GM19463 (cell line): ENCODE measurements at regions not wholly inside any gene's neighbourhood (a gene's known extent, or its start where the extent isn't known, plus 50 kb on each side); places are given as distances from the start of the nearest gene placed in this dataset.
"Not testable (repeated sequence)": the region's sequence is repeated elsewhere in the genome, so short reads cannot be mapped to it uniquely, and the experiment has no call there.

Experiments
- ATAC-seq: cut with Tn5 transposase; IDR thresholded peaks from one replicate; pipeline ENCODE4 v1.9.1; 2021; ENCODE audit warnings: mild to moderate bottlenecking, moderate library complexity; ENCODE audit not compliant: unreplicated experiment

- ATAC-seq: no peak
These were observed 459.8 kb upstream of the FGF16 start for GRCh38 chrX:76987381-76987780.

- no peak for ATAC-seq
These were observed 450.5 kb upstream of the FGF16 start for GRCh38 chrX:76996641-76997040.

GRCh38 chrX:77003530-77003929 is 443.7 kb upstream of the FGF16 start:
- ATAC-seq: no peak

- ATAC-seq: no peak
These were observed 443.2 kb upstream of the FGF16 start for GRCh38 chrX:77003956-77004355.

GRCh38 chrX:77009691-77010090 is 437.5 kb upstream of the FGF16 start:
- no peak for ATAC-seq

GRCh38 chrX:77014377-77015372 is 432.5 kb upstream of the FGF16 start:
- no peak for ATAC-seq

- ATAC-seq: no peak
These were observed 430.1 kb upstream of the FGF16 start for GRCh38 chrX:77017093-77017492.

- not testable (repeated sequence) for ATAC-seq
These were observed 400.9 kb upstream of the FGF16 start for GRCh38 chrX:77046180-77046810.

GRCh38 chrX:77060572-77060971 is 386.6 kb upstream of the FGF16 start:
- ATAC-seq: no peak

GRCh38 chrX:77061022-77061421 is 386.2 kb upstream of the FGF16 start:
- ATAC-seq: no peak

GRCh38 chrX:77061545-77061944 is 385.6 kb upstream of the FGF16 start:
- ATAC-seq: no peak

- no peak for ATAC-seq
These were observed 381.3 kb upstream of the FGF16 start for GRCh38 chrX:77065896-77066295.

- peak; percentile 46 for ATAC-seq
These were observed 376.8 kb upstream of the FGF16 start for GRCh38 chrX:77070202-77070918.

GRCh38 chrX:77076896-77077295 is 370.3 kb upstream of the FGF16 start:
- ATAC-seq: no peak

- ATAC-seq: not testable (repeated sequence)
These were observed 366.0 kb upstream of the FGF16 start for GRCh38 chrX:77081237-77081636.

GRCh38 chrX:77085372-77085771 is 361.8 kb upstream of the FGF16 start:
- ATAC-seq: no peak

GRCh38 chrX:77087529-77088169 is 359.5 kb upstream of the FGF16 start:
- no peak for ATAC-seq

- ATAC-seq: no peak
These were observed 359.0 kb upstream of the FGF16 start for GRCh38 chrX:77088233-77088632.

- ATAC-seq: no peak
These were observed 332.7 kb upstream of the FGF16 start for GRCh38 chrX:77114501-77114900.

GRCh38 chrX:77118686-77119085 is 328.5 kb upstream of the FGF16 start:
- peak; percentile 88 for ATAC-seq

- no peak for ATAC-seq
These were observed 327.5 kb upstream of the FGF16 start for GRCh38 chrX:77119706-77120105.
